Embryonic facial prominence (tissue), 1 donor: ENCODE measurements at regions not wholly inside any gene's neighbourhood (a gene's known extent, or its start where the extent isn't known, plus 50 kb on each side); places are given as distances from the start of the nearest gene placed in this dataset.
"Not testable (repeated sequence)": the region's sequence is repeated elsewhere in the genome, so short reads cannot be mapped to it uniquely, and the experiment has no call there.

Source experiments
- DNase-seq: peaks from one replicate; pipeline ENCODE4 v3.0.0-alpha.2; 2016; ENCODE audit errors: extremely low spot score

GRCh38 chr4:149203256-149204001, 612.2 kb downstream of the IQCM start:
- DNase-seq, result no peak

- no peak for DNase-seq
Measured at GRCh38 chr4:149202117-149202516, 613.5 kb downstream of the IQCM start.

- no peak for DNase-seq
Measured at GRCh38 chr4:149199594-149199993, 616.0 kb downstream of the IQCM start.

GRCh38 chr4:149194061-149194460, 621.6 kb downstream of the IQCM start:
- DNase-seq, result no peak

- DNase-seq, result no peak
Measured at GRCh38 chr4:149187726-149188125, 627.9 kb downstream of the IQCM start.

GRCh38 chr4:149183638-149184037, 632.0 kb downstream of the IQCM start:
- no peak for DNase-seq

- DNase-seq, result not testable (repeated sequence)
Measured at GRCh38 chr4:149181459-149181858, 634.2 kb downstream of the IQCM start.

GRCh38 chr4:149176039-149176438, 639.6 kb downstream of the IQCM start:
- no peak for DNase-seq

- DNase-seq, result no peak
Measured at GRCh38 chr4:149175549-149175948, 640.1 kb downstream of the IQCM start.

GRCh38 chr4:149173241-149174013, 642.2 kb downstream of the IQCM start:
- no peak for DNase-seq

GRCh38 chr4:149168645-149169044, 647.0 kb downstream of the IQCM start:
- no peak for DNase-seq

- no peak for DNase-seq
Measured at GRCh38 chr4:149166876-149167275, 648.8 kb downstream of the IQCM start.

GRCh38 chr4:149166365-149166764, 649.3 kb downstream of the IQCM start:
- DNase-seq, result no peak

GRCh38 chr4:149164282-149164681, 651.4 kb downstream of the IQCM start:
- no peak for DNase-seq

GRCh38 chr4:149161247-149161646, 654.4 kb downstream of the IQCM start:
- DNase-seq, result no peak

- no peak for DNase-seq
Measured at GRCh38 chr4:149160370-149160769, 655.3 kb downstream of the IQCM start.

- DNase-seq, result no peak
Measured at GRCh38 chr4:149158817-149159216, 656.8 kb downstream of the IQCM start.

GRCh38 chr4:149145803-149146202, 669.8 kb downstream of the IQCM start:
- no peak for DNase-seq

- no peak for DNase-seq
Measured at GRCh38 chr4:149144060-149144459, 671.6 kb downstream of the IQCM start.

- no peak for DNase-seq
Measured at GRCh38 chr4:149141391-149141790, 674.3 kb downstream of the IQCM start.

- DNase-seq, result no peak
Measured at GRCh38 chr4:149140841-149141240, 674.8 kb downstream of the IQCM start.

GRCh38 chr4:149136951-149137620, 678.6 kb downstream of the IQCM start:
- DNase-seq, result no peak

- no peak for DNase-seq
Measured at GRCh38 chr4:149135062-149135461, 680.6 kb downstream of the IQCM start.
